ENCODE measurements at regions not wholly inside any gene's neighbourhood (a gene's known extent, or its start where the extent isn't known, plus 50 kb on each side); places are given as distances from the start of the nearest gene placed in this dataset.

DNA sequence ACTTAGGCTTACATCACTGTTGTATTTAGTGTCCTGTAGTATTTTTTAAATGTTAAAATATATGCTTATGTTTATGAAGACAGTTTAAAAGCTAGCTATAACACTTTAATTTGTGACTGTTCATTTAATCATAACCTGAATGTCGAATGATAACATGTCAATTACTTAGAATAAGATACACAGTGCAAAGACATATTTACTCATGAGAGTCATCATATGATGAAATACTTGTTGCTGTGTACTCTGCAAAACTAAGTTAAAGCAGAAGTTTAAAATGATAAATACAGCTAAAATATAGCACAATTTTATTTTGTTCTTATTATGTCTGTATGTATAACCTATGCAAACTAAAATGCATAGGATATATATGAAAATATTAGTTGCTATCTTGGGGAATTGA lies 497.4 kb downstream of the FSCB start:
- DNase-seq (ENCODE audit: low spot score): no peak

- no peak for DNase-seq (ENCODE audit: low spot score)
Observed at GRCh38 chr14:43988989-43989388, 518.1 kb downstream of the FSCB start.

DNA sequence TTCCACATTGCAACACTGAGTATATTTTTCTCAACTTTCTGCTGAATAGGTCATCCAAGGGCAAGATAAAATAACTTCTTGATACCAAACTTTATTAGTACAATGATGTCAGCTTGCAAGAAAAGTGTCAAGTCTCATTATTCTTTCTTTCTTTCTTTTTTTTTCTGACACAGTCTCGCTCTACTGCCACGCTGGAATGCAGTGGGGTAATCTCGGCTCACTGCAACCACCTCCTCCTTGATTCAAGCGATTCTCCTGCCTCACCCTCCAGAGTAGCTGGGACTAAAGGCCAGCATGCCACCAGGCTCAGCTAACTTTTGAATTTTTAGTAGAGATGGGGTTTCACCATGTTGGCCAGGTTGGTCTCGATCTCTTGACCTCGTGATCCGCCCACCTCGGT lies 523.4 kb downstream of the FSCB start:
- DNase-seq (ENCODE audit: low spot score): no peak

- DNase-seq (ENCODE audit: low spot score): no peak
Observed at GRCh38 chr14:43981135-43981768, 525.8 kb downstream of the FSCB start.

DNA sequence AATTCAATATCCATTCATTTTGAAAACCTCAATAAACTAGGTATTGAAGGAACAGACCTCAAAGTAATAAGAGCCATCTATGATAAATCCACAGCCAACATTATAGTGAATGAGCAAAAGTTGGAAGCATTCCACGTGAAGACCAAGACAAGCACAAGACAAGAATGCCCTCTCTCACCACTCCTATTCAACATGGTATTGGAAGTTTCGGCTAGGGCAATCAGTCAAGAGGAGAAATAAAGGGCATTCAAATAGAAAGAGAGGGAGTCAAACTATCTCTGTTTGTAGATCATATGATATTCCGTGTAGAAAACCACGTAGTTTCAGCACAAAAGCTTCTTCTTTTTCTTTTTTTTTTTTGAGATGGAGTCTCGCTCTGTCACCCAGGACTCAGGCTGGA lies 550.3 kb downstream of the FSCB start:
- DNase-seq (ENCODE audit: low spot score): no peak

- no peak for DNase-seq (ENCODE audit: low spot score)
Observed at GRCh38 chr14:43949400-43949799, 557.7 kb downstream of the FSCB start.

DNA sequence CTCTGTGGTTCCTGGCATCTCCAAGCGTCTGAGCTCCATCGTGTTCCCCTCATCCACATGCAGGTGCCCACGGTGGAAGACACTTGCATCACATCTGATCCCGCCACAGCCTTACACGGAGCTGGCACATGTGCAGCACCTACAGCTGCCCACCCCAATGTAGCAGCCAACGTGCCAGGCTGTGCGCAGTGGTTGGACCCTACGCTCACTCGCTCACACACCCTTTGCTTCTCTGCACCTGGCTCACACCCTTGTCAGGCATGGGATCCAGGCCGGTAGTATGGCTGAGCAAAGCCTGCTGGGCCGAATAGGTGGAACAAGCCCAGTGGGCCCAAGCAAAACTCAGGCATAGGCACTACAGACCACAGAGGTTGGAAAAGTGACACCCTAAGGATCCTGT lies 567.2 kb downstream of the FSCB start:
- DNase-seq (ENCODE audit: low spot score): no peak

GRCh38 chr14:43938588-43939281 lies 568.3 kb downstream of the FSCB start:
- DNase-seq (ENCODE audit: low spot score): no peak

DNA sequence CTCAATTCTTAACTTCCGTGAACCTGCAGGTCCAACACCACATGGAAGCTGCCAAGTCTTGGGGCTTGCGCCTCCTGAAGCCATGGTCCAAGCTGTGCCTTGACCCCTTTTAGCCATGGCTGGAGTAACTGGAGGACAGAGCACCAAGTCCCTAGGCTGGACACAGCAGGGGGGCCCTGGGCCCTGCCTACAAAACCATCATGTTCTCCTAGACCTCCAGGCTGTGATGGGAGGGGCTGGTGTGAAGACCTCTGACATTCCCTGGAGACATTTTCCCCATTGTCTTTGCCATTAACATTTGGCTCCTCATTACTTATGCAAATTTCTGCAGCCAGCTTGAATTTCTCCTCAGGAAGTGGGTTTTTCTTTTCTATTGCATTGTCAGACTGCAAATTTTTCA lies 570.1 kb downstream of the FSCB start:
- DNase-seq (ENCODE audit: low spot score): no peak

DNA sequence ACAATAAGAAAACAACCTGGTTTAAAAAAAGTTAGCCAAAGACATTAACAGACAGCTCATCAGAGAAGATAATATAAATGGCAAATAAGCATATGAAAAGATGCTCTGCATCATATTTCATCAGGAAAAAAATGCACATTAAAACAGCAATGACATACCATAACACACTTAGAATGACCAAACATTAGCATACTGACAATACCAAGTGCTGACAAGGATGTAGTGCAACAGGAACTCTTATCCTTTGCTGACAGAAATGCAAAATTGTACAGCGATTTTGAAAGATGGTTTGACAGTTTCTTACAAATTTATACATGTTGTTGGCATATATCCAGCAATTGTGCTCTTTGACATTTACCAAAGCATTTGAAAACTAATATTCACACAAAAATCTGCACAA lies 573.0 kb downstream of the FSCB start:
- DNase-seq (ENCODE audit: low spot score): no peak

DNA sequence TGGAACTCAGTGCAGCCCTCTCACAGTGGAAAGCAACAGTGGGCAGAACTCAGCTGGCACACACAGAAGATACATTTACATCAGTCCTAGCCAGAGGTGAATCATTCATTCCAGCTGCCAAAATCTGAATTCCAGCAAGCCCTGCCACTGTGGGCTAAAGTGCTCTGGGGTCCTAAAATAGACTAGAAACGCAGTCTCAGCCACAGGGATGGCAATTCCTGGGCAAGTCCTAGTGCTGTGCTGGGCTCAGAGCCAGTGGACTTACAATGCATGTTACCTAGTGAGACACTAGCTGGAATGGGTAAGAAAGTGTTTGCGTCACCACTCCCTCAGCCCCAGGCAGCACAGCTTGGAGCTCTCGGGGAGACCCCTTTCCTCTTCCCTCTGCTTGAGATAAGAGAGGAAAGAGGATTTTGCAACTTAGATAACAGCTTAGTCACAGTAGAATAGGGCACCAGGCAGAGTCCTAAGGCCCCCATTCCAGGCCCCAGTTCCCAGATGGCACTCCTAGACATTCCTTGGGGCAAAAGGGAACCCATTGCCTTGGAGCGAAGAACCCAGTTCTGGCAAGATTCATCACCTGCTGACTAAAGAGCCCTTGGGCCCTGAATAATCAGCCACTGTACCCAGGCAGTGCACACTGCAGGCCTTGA lies 592.9 kb downstream of the FSCB start:
- no peak for DNase-seq (ENCODE audit: low spot score)

DNA sequence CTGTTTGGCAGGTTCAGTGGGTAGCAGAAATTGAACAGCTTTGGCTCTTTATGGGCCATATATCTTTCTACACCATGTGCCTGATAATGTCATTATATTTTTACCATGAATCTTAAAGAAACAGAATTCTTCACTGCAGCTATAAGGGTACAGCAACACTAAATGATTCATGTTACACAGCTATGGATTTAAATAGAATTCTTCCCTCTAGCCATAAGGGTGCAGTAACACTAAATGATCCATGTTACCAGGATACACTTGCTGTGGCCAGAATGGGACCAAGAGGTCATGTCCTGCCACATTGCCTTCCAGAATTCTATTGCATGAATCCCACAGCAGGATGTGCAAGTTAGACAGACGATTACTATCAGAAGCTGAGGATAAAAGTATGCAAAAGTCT lies 603.9 kb downstream of the FSCB start:
- no peak for DNase-seq (ENCODE audit: low spot score)

- DNase-seq (ENCODE audit: low spot score): no peak
Observed at GRCh38 chr14:43901911-43902673, 605.0 kb downstream of the FSCB start.

DNA sequence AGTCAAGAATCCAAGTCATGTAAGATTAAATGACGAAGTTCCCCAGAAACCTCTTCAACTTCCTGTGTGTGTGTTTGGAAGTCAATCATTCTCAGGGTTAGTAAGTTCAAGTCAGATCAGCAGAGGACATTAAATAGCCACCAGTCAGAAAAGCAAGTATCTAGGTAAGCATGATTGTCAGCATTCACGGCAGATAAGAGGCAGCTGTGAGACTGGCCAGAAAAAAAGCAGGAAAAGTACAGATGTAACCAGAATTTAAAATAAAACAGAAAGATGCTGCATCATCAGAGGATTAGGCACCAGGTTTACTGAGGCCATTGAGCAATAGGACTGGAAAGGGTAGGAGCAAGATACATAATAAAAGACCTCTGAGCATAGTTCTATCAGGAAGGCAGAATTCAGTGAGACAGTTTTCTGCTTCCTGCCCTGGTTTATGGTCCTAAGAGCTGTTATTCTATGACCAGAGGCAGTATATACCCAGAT lies 606.9 kb downstream of the FSCB start:
- no peak for DNase-seq (ENCODE audit: low spot score)

DNA sequence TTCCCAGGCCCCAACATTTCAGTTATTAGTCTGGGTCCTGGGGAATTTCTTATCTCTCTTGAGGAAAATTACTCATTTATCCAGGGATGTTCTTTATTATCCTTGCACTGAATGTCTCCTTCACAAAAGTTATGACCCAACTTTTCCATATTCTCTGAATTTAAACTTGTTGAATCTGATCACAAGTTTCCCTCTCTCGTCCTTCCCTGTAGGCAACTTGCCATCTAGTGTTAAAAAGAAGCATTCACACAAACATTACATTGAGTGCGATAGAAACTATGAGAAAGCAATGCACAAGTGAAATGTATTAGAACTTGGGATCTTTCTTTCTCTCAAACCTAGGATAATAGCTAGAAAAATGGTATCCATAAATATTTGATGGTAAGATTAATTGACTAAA lies 608.4 kb downstream of the FSCB start:
- no peak for DNase-seq (ENCODE audit: low spot score)

DNA sequence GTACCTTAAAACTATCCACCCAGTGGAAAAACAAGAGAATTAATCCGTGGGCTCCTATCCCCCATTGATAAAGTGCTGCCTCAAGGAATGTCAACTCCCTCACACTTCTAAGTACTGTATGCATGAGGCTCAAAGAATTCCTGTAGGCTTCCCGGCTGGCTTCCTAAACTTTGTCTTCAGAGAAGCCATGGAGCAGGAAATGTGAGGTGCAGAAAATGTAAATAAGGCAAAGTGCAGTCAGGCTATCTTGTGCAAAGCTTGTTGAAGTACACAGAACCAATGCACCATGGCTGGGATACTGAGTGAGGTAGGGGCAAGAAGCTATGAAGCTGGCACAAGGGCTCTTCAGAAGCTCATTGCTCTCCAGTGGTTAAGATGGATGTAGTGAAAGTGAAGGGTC lies 611.0 kb downstream of the FSCB start:
- DNase-seq (ENCODE audit: low spot score): no peak

DNA sequence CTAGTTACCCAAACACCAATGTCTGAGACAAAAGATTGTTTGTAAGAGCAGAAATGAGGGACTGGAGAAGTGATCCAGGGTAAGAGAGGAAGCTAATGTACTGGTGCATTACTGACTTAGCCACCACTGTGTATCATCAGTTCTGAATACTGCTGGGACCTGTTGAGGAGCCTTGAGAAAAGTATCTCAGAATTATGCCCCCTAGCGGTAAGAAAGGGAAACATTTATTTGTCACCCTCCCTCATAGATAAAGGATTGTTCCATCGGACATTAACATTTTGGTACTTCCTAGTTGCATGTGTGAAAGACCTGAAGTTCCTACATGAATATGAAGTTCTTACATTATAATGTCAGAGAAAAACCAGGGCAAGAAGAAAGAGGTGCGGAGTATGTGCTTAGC lies 612.5 kb downstream of the FSCB start:
- DNase-seq (ENCODE audit: low spot score): no peak

DNA sequence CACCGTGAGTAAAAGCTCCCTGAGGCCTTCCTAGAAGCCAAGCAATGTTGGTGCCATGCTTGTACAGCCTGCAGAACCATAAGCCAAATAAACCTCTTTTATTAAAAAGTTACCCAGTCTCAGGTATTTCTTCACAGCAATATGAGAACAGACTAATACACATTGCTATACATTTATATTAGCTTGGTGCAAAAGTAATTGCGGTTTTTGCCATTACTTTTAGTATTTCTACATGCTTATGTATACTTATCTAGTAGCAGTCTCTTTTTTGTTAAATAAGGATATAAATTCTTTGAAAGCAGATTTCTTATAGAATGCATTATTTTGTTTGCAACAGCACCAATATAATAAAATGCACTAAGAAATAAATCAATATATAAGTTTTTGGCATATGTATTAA lies 619.6 kb downstream of the FSCB start:
- no peak for DNase-seq (ENCODE audit: low spot score)

DNA sequence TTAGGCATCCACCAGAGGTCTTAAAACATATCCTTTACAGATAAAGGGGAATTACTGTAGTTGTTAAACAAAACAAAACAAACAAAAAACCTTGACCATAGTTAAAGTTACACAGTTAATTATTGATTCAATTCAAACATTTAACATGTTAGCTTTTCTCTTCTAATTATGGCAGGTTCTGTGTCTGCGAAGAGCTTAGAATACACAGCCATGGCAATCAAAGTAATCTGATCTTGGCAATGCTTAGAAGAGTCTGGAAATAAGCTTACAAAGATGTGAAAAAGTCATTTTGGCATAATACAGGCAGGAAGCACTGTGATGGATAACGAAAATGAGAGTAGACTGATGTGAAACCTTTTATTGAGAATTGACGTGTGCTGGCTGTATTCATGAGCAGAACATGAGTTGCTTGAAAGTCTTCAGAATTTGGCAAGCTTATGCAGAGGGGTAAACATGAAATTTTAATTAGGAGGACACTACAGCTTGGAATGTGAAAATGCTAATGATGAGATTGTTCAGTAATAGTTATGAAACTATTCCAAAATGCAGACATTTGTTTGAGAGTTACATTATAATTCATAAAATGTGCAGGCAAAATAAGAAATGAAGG lies 629.6 kb downstream of the FSCB start:
- DNase-seq (ENCODE audit: low spot score): no peak

DNA sequence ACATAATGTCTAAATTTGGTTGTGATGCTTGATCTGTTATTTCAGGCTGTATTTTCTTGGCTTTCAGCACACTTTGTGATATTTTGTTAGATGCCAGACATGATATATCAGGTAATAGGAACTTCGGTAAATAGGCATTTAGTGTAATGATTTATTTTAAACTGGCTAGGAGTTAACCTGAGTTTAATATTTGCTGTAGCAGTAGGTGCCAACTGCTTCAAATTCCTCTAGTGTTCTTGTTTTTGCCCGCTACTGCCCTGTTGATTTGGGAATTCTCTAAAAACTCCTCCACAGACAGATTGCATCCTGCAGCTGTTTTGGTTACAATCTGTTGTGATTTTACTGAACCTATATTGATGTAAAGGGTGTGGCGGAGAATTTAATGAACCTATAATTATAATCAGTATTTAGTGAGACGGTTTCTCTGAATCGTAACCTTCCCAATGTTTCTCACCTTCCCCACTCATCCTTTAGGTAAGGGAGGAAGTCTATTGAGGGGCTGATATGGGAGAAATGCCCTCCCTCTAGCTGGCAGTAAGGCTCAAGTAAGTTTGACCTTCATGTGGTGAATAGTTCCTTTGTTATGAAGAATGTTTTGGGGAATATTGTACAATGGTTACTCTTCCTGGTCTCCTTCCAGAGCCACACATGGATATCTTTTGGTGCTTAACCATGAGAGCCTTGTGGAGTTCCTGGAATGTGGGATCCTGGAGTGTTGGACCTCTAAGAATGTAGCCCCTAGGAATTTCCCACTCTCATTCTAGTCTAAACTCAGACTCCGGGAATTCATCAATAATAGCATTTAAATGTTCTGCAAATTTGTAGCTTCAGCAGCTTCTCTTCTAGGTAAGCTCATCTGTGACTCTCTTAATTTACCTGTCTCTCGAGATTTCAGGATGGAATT lies 634.1 kb downstream of the FSCB start:
- no peak for DNase-seq (ENCODE audit: low spot score)

- DNase-seq (ENCODE audit: low spot score): no peak
Observed at GRCh38 chr14:43872222-43872621, 634.9 kb downstream of the FSCB start.
